H1 (cell line): ENCODE measurements at regions not wholly inside any gene's neighbourhood (a gene's known extent, or its start where the extent isn't known, plus 50 kb on each side); places are given as distances from the start of the nearest gene placed in this dataset.

Experiments
- CBX8 ChIP-seq: fragments of 300-800, 300-1000 bp; sonication (generic); IDR thresholded peaks from 2 replicates; pipeline ENCODE4 v1.7.1; 2016; ENCODE audit warnings: low read depth, low read length, borderline replicate concordance
- CHD1 ChIP-seq: IDR thresholded peaks from 2 replicates; pipeline ENCODE4 v1.6.1; 2012; ENCODE audit warnings: low read depth, low read length, improper control_type of control experiment
- CREB1 ChIP-seq: IDR thresholded peaks from 2 replicates; pipeline ENCODE4 v1.6.1; 2012; ENCODE audit warnings: inconsistent platforms
- EZH2 ChIP-seq: fragments of 200-600 bp; sonication (generic); IDR thresholded peaks from 2 replicates; pipeline ENCODE4 v1.7.1; 2012; ENCODE audit warnings: low read depth, mild to moderate bottlenecking, moderate library complexity, low read length, inconsistent platforms; ENCODE audit not compliant: severe bottlenecking
- NANOG ChIP-seq: IDR thresholded peaks from 2 replicates; pipeline ENCODE4 v1.6.1; 2011; ENCODE audit warnings: low read length, low read depth, mild to moderate bottlenecking, inconsistent platforms; ENCODE audit not compliant: insufficient read depth, poor library complexity, severe bottlenecking
- SIRT6 ChIP-seq: IDR thresholded peaks from one replicate; pipeline ENCODE4 v1.7.1; 2012; ENCODE audit warnings: low read length, inconsistent platforms
- SRF ChIP-seq: IDR thresholded peaks from 2 replicates; pipeline ENCODE4 v1.6.1; 2011; ENCODE audit warnings: mild to moderate bottlenecking, low read depth, low read length, moderate library complexity
- TAF1 ChIP-seq: IDR thresholded peaks from 2 replicates; pipeline ENCODE4 v1.6.1; 2011; ENCODE audit warnings: mild to moderate bottlenecking, low read depth, low read length
- TCF12 ChIP-seq: IDR thresholded peaks from 2 replicates; pipeline ENCODE4 v1.6.1; 2011; ENCODE audit warnings: low read depth, mild to moderate bottlenecking, low read length
- TF ChIP-seq, protein P1 (sequence below), 3 experiments: IDR thresholded peaks; 1 replicate in 2 of 3; 2 replicates in 1 of 3; pipeline versions ENCODE4 v1.5.1 to v1.6.1; 2011; ENCODE audit warnings: low read length in 3 of 3, mild to moderate bottlenecking in 3 of 3, inconsistent platforms in 2 of 3, low read depth in 1 of 3, moderate library complexity in 1 of 3; ENCODE audit not compliant: insufficient read depth in 1 of 3; ENCODE audit errors: control extremely low read depth in 1 of 3

DNA sequence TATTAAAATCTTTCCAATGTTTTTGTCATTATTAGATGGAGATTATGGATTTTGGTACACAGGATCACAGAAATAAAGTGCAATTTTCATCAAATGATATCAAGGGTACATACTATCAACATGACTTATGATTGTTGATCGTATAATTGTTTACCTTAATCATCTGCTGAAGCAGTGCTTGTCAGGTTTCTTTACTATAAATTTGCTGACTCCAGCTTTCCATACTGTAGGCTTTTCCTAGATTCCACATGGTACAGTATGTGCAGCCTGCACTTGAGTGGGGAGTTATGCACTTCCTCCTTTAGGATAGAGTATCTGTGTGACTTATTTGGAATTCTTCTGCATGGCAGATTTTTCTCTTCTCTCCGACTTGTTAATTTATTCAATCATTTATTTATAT lies 187.6 kb upstream of the DPP10 start:
- TF ChIP-seq CBX8 (no peak), TCF12 (no peak), EZH2 (no peak), TAF1 (no peak), SRF (no peak), CHD1 (no peak), CREB1 (no peak), NANOG (no peak), SIRT6 (no peak)
- TF ChIP-seq, protein P1, sequence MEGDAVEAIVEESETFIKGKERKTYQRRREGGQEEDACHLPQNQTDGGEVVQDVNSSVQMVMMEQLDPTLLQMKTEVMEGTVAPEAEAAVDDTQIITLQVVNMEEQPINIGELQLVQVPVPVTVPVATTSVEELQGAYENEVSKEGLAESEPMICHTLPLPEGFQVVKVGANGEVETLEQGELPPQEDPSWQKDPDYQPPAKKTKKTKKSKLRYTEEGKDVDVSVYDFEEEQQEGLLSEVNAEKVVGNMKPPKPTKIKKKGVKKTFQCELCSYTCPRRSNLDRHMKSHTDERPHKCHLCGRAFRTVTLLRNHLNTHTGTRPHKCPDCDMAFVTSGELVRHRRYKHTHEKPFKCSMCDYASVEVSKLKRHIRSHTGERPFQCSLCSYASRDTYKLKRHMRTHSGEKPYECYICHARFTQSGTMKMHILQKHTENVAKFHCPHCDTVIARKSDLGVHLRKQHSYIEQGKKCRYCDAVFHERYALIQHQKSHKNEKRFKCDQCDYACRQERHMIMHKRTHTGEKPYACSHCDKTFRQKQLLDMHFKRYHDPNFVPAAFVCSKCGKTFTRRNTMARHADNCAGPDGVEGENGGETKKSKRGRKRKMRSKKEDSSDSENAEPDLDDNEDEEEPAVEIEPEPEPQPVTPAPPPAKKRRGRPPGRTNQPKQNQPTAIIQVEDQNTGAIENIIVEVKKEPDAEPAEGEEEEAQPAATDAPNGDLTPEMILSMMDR (IDR thresholded peaks at IDR 0.05; ENCODE audit: control extremely low read depth in 1 of 3, insufficient read depth in 1 of 3, low read depth in 1 of 3, low read length in 3 of 3), result no peak
